GM18907 (cell line): ENCODE measurements at regions not wholly inside any gene's neighbourhood (a gene's known extent, or its start where the extent isn't known, plus 50 kb on each side); places are given as distances from the start of the nearest gene placed in this dataset.
"Not testable (repeated sequence)": the region's sequence is repeated elsewhere in the genome, so short reads cannot be mapped to it uniquely, and the experiment has no call there.

Experiments
- ATAC-seq: cut with Tn5 transposase; IDR thresholded peaks from one replicate; pipeline ENCODE4 v1.9.1; 2021; ENCODE audit warnings: mild to moderate bottlenecking, moderate library complexity; ENCODE audit not compliant: unreplicated experiment

- no peak for ATAC-seq
These were observed 97.9 kb downstream of the DLEU7 start for GRCh38 chr13:50745542-50746115.

- no peak for ATAC-seq
These were observed 95.6 kb downstream of the DLEU7 start for GRCh38 chr13:50747737-50748350.

- not testable (repeated sequence) for ATAC-seq
These were observed 90.3 kb downstream of the DLEU7 start for GRCh38 chr13:50753221-50753620.

GRCh38 chr13:50755862-50756685, 87.4 kb downstream of the DLEU7 start:
- not testable (repeated sequence) for ATAC-seq

DNA sequence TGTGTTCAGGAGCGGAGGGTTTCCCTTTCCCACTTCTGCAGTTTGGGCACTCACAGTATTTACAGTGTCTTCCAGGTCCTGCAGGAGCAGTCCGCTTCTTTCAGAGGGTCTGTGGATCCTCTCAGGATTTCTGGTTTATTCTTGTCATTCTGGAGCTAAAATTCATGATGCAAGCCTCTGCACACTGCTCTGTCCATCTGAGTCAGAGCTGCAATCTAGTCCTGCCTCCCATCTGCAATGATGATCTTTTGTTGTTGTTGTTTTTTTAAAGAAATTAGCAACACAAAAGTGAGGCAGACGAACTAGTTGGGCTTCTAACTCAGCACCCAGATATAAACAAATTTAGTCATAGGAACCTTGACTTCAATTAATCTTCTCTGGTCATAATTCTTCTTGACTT, 86.5 kb downstream of the DLEU7 start:
- no peak for ATAC-seq

GRCh38 chr13:50758796-50759195, 84.7 kb downstream of the DLEU7 start:
- ATAC-seq = no peak

DNA sequence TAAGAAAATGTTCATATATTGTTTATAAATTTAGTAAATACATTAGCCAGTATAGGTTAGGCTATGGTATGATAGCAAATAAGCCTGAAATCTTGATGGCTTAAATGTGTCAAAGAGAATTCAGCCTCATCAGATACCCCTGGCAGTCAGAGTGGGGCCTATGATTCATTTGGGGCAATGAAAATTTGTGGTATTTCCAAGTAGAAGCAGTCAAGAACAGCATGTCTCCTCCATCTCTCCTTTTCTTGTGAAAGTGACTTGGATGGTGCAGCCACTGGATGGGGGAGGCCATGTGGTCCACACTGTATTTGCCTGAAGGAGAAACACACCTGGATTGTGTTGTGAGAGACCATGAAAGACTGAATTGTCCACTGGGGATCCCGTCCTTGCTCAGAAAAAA, 82.7 kb downstream of the DLEU7 start:
- ATAC-seq = no peak

DNA sequence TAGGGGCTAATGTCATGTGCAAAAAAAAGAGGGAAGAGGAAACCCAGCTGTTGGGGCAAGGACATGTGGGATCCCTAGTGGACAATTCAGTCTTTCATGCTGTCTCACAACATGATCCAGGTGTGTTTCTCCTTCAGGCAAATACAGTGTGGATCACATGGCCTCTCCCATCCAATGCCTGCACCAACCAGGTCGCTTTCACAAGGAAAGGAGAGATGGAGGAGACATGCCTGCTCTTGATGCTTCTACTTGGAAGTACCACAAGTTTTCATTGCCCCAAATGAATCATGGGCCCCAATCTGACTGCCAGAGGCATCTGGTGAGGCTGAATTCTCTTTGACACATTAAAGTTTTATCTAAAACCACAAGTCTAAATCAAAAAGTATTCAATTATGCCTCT, 82.1 kb downstream of the DLEU7 start:
- no peak for ATAC-seq

DNA sequence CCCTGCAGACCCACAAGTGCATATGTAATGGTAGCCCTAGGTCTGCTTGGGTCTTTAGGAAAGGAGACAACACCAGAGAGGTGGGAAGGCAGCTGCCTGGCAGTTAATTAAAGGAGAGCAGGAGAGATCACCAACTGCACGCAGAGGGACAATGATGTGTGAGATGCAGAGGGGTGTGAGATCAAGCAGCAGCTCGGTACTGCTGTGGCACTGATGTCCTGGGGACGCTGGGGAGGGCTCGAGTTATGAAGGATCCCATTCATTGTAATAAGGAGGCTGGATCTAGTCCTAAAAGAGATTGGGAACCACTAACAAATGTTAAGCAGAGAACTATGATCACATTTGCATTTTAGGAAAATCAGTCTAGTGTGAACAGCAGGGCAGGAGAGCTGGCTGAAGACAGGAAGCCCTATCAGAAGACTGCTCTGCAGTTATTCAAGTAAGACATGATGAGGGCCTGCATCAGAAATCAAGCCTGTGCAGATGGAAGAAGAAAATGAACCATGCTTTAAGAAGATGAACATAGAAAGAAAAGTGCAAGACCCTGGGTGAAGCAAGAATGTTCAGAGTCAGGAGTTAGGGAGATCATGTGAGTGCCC, 80.4 kb downstream of the DLEU7 start:
- no peak for ATAC-seq

GRCh38 chr13:50766013-50766412, 77.5 kb downstream of the DLEU7 start:
- no peak for ATAC-seq

- ATAC-seq = no peak
These were observed 76.8 kb downstream of the DLEU7 start for GRCh38 chr13:50766695-50767094.

GRCh38 chr13:50772881-50773280, 70.6 kb downstream of the DLEU7 start:
- not testable (repeated sequence) for ATAC-seq
